RWPE1 (cell line): ENCODE measurements at regions not wholly inside any gene's neighbourhood (a gene's known extent, or its start where the extent isn't known, plus 50 kb on each side); places are given as distances from the start of the nearest gene placed in this dataset.

Experiments used
- CTCF ChIA-PET: fragments of 350-600 bp; sonication (Branson Sonifier 250); formaldehyde crosslinking; extraction: SDS; loops from one replicate; lab custom pipeline; 2021; lab: Yijun Ruan, JAX
- POLR2A ChIA-PET: fragments of 400-600 bp; formaldehyde crosslinking; extraction: SDS; loops from one replicate; lab custom pipeline; 2020; ENCODE audit warnings: antibody characterized with exemption; ENCODE audit not compliant: low non-redundant PET; lab: Yijun Ruan, JAX
- DNase-seq: peaks from one replicate; pipeline ENCODE4 v3.0.0; 2012; ENCODE audit warnings: low spot score
- H3K27ac ChIP-seq: fragments of 450-650 bp; 2 replicates; pipeline ENCODE4 v1.5.1; 2017
- TF ChIP-seq, protein P1 (sequence below): fragments of 450-650 bp; conservative IDR thresholded peaks from 2 replicates; pipeline ENCODE4 v1.5.1; 2017; ENCODE audit warnings: low read depth, mild to moderate bottlenecking

DNA sequence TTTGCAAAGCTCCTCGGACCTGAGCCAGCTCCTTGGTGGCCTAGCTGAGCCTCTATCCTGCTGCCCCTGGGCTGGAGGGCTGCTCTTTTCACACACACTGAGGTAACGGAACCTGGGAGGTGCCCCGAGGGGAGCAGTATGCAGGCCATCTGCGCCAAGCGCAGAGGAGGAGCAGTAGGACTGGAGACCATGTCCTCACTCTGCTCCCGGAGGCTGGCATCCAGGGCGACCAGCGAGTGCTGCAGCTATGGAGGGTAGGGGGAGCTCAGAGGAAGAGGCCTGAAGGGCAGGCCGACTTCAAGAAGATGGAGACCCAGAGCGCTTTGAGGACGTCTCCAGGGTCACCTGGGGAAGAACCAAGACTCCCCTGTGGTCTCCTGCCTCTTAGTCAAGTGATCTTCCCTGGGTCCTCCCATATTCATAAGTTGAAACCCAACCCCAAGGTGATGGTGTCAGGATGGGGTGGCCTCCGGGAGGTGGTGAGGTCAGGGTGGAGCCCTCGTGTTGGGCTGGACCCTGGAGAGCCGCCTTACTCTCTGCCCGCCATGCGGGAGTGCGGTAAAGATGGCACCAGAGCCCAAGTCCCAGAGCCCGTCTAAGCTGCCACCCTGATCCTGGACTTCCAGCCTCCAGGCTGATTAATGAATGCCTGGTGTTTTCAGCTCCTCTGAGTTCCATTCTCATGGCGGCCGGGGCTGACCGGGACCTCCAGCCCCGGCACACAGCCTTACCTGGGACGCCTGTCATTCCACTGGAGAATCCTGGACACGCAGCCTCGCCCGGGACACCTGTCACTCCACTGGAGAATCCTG lies 160.7 kb downstream of the NDUFA10 start:
- DNase-seq: no peak
- TF ChIP-seq, protein P1, sequence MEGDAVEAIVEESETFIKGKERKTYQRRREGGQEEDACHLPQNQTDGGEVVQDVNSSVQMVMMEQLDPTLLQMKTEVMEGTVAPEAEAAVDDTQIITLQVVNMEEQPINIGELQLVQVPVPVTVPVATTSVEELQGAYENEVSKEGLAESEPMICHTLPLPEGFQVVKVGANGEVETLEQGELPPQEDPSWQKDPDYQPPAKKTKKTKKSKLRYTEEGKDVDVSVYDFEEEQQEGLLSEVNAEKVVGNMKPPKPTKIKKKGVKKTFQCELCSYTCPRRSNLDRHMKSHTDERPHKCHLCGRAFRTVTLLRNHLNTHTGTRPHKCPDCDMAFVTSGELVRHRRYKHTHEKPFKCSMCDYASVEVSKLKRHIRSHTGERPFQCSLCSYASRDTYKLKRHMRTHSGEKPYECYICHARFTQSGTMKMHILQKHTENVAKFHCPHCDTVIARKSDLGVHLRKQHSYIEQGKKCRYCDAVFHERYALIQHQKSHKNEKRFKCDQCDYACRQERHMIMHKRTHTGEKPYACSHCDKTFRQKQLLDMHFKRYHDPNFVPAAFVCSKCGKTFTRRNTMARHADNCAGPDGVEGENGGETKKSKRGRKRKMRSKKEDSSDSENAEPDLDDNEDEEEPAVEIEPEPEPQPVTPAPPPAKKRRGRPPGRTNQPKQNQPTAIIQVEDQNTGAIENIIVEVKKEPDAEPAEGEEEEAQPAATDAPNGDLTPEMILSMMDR: no peak
- ChIA-PET POLR2A (no interaction called here), CTCF (interaction anchor here (0.9 kb wide), 1 partner anchor 9 kb away, joined by 3 read pairs; no protein-coding TSS in a partner anchor)
- no peak overlapping the region for H3K27ac ChIP-seq

GRCh38 chr2:239862613-239863012 lies 162.5 kb downstream of the NDUFA10 start:
- H3K27ac ChIP-seq: no peak overlapping the region
- TF ChIP-seq, protein P1: no peak
- no peak for DNase-seq
- ChIA-PET CTCF (interaction anchor here (0.7 kb wide), 1 partner anchor 35 kb away, joined by 5 read pairs; no protein-coding TSS in a partner anchor), POLR2A (no interaction called here)

DNA sequence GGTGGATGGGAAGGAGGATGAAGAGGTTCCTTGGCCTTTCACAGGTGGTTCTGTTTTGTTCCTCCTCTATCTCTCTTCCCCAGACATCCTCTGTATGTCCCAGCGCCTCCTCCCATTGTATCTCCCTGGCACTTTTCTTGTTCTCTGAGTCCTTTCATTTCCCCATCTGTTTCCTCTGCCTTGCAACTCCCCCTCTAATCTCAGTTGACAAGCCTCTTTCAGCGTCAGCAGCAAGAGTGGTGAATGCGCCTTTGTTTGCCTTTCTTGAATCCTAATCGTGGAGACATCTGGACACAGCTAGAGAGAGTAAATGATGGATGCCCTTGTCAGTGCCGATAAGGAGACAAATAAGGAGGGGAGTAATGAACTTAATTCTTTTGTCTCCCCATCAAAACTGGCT lies 167.0 kb downstream of the NDUFA10 start:
- DNase-seq: no peak
- CTCF ChIA-PET: no interaction called here
- POLR2A ChIA-PET: no interaction called here
- TF ChIP-seq, protein P1: no peak
- no peak overlapping the region for H3K27ac ChIP-seq

DNA sequence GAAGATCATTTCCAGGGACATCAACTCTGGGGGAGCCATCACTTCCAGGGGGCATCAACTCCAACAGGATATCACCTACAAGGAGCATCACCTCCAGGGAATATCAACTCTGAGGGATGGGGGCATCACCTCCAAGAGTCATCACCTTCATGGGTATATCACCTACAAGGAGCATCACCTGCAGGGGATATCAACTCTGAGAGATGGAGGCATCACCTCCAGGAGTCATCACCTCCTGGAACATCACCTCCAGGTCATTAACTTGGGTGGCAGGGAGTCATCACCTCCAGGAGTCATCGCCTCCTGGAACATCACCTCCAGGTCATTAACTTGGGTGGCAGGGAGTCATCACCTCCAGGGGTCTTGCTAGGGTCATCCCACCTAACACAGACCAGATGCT lies 167.6 kb downstream of the NDUFA10 start:
- TF ChIP-seq, protein P1: no peak
- no peak for DNase-seq
- CTCF ChIA-PET: no interaction called here
- no peak overlapping the region for H3K27ac ChIP-seq
- POLR2A ChIA-PET: no interaction called here

DNA sequence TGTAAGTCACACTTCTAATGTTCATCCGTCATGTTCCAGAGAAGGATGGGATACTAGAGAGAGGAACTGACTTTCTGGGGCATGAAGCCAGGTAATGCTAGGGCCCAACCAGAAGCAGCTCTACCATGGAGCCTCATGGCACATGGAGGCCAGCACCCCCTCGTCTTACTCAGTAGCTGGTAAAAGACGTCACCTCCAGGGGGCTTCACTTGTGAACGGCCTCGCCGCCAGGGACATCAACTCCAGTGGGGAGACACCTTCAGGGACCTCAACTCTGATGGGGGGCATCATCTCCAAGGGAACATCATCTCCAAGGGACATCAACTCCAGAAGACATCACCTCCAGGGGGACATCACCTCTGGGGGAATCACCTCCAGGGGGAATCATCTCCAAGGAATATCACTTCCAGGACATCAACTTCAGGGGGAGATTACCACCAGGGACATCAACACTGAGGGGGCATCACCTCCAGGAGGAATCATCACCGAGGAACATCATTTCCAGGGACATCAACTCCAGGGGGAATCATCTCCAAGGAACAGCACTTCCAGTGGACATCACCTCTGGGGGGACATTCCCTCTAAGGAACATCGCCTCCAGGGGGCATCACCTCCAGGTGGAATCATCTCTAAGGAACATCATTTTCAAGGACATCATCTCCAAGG lies 168.4 kb downstream of the NDUFA10 start:
- CTCF ChIA-PET: no interaction called here
- H3K27ac ChIP-seq: no peak overlapping the region
- TF ChIP-seq, protein P1: no peak
- no peak for DNase-seq
- POLR2A ChIA-PET: no interaction called here

- ChIA-PET CTCF (interaction anchor here (0.7 kb wide), 1 partner anchor 27 kb away, joined by 6 read pairs; no protein-coding TSS in a partner anchor), POLR2A (no interaction called here)
- no peak for DNase-seq
- TF ChIP-seq, protein P1: no peak
- H3K27ac ChIP-seq: no peak overlapping the region
Measured at GRCh38 chr2:239855863-239856587, 169.1 kb downstream of the NDUFA10 start.
